ENCODE measurements at regions not wholly inside any gene's neighbourhood (a gene's known extent, or its start where the extent isn't known, plus 50 kb on each side); places are given as distances from the start of the nearest gene placed in this dataset.

GRCh38 chr2:157093666-157094065, 163.8 kb upstream of the GALNT5 start:
- Histone ChIP-seq H3K4me1 (no peaks in the 10 kb centered on the region), H3K4me3 (no peak overlapping the region), H3K9me3 (no peaks in the 10 kb centered on the region), H3K27me3 (no peaks in the 10 kb centered on the region), H3K27ac (no peak overlapping the region), H3K36me3 (no peaks in the 10 kb centered on the region)
- intact Hi-C loops (cut with DNase I; ENCODE audit: low total_unique reads): no loop called here
- DNase-seq: no peak
- TF ChIP-seq CTCF (IDR thresholded peaks at IDR 0.05): no peak

- no peak overlapping the region for H3K27ac ChIP-seq
- intact Hi-C loops (cut with DNase I; ENCODE audit: low total_unique reads): no loop called here
- no peak for TF ChIP-seq CTCF (IDR thresholded peaks at IDR 0.05)
- H3K4me1 ChIP-seq: no peaks in the 10 kb centered on the region
- no peak overlapping the region for H3K4me3 ChIP-seq
- H3K9me3 ChIP-seq: peaks cover 0 to 12% (median 8%) of the 10 kb centered on the region in 3 donors
- H3K36me3 ChIP-seq: no peaks in the 10 kb centered on the region
- no peak for DNase-seq
- H3K27me3 ChIP-seq: no peaks in the 10 kb centered on the region
These were observed 152.1 kb upstream of the GALNT5 start for GRCh38 chr2:157105372-157105771.

GRCh38 chr2:157106950-157107349, 150.6 kb upstream of the GALNT5 start:
- Histone ChIP-seq H3K9me3 (peaks cover 0 to 20% (median 16%) of the 10 kb centered on the region in 3 donors), H3K36me3 (no peaks in the 10 kb centered on the region), H3K4me3 (no peak overlapping the region), H3K27ac (no peak overlapping the region), H3K4me1 (no peaks in the 10 kb centered on the region), H3K27me3 (no peaks in the 10 kb centered on the region)
- intact Hi-C loops (cut with DNase I; ENCODE audit: low total_unique reads): no loop called here
- no peak for TF ChIP-seq CTCF (IDR thresholded peaks at IDR 0.05)
- DNase-seq: no peak

- Histone ChIP-seq H3K4me1 (no peaks in the 10 kb centered on the region), H3K36me3 (no peaks in the 10 kb centered on the region), H3K9me3 (peaks cover 0 to 20% (median 16%) of the 10 kb centered on the region in 3 donors), H3K27me3 (no peaks in the 10 kb centered on the region), H3K27ac (no peak overlapping the region), H3K4me3 (no peak overlapping the region)
- intact Hi-C loops (cut with DNase I; ENCODE audit: low total_unique reads): no loop called here
- TF ChIP-seq CTCF (IDR thresholded peaks at IDR 0.05): no peak
- DNase-seq: no peak
These were observed 150.0 kb upstream of the GALNT5 start for GRCh38 chr2:157107460-157107859.

GRCh38 chr2:157107877-157108276, 149.6 kb upstream of the GALNT5 start:
- intact Hi-C loops (cut with DNase I; ENCODE audit: low total_unique reads): no loop called here
- no peak for TF ChIP-seq CTCF (IDR thresholded peaks at IDR 0.05)
- Histone ChIP-seq H3K9me3 (peaks cover 0 to 20% (median 16%) of the 10 kb centered on the region in 3 donors), H3K27ac (no peak overlapping the region), H3K4me3 (no peak overlapping the region), H3K27me3 (no peaks in the 10 kb centered on the region), H3K36me3 (no peaks in the 10 kb centered on the region), H3K4me1 (no peaks in the 10 kb centered on the region)
- DNase-seq: no peak

GRCh38 chr2:157122776-157123175, 134.7 kb upstream of the GALNT5 start:
- DNase-seq: no peak
- intact Hi-C loops (cut with DNase I; ENCODE audit: low total_unique reads): no loop called here
- H3K4me1 ChIP-seq: no peaks in the 10 kb centered on the region
- H3K4me3 ChIP-seq: no peak overlapping the region
- no peak overlapping the region for H3K27ac ChIP-seq
- H3K9me3 ChIP-seq: no peaks in the 10 kb centered on the region
- TF ChIP-seq CTCF (IDR thresholded peaks at IDR 0.05): no peak
- no peaks in the 10 kb centered on the region for H3K36me3 ChIP-seq
- H3K27me3 ChIP-seq: no peaks in the 10 kb centered on the region
